ENCODE measurements at regions not wholly inside any gene's neighbourhood (a gene's known extent, or its start where the extent isn't known, plus 50 kb on each side); places are given as distances from the start of the nearest gene placed in this dataset.

DNA sequence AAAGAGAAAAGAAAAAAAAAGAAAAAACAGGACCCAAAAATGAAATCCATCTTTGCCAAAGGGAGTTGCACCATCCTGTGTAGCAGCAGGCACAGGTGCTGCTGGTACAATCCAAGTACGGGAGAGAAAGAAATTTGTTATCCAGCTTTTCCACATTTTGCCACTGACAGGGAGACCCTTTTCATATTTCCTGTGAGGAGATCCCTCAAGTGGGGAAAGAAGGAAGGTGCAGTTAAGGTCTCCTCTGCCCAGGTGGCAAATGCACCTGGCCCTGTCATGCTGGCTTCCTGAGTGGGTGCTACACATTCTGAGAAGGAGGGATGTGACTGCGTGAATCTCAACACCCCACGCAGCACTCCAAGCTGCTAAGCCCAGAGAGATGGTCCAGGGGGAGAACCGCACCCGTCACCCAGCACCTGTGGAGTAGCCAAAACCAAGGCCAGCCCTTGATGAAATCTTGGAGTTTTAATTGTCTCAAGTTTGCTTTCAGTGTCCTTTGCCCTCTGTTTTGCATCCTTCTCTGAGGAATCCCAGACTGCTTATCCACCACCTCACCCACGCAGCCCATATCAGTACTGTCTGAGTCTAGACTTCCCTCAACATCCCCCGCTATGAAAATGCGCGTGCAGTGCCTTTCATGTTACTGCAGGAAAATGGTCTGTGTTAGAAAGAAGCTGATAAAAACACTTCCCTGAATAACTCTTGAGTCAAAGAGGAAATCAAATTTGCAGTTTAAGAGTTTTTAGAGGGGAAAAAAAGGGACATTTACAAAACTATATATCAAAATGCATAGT lies 141.9 kb upstream of the THBS1 start:
- TF ChIP-seq, protein P1, sequence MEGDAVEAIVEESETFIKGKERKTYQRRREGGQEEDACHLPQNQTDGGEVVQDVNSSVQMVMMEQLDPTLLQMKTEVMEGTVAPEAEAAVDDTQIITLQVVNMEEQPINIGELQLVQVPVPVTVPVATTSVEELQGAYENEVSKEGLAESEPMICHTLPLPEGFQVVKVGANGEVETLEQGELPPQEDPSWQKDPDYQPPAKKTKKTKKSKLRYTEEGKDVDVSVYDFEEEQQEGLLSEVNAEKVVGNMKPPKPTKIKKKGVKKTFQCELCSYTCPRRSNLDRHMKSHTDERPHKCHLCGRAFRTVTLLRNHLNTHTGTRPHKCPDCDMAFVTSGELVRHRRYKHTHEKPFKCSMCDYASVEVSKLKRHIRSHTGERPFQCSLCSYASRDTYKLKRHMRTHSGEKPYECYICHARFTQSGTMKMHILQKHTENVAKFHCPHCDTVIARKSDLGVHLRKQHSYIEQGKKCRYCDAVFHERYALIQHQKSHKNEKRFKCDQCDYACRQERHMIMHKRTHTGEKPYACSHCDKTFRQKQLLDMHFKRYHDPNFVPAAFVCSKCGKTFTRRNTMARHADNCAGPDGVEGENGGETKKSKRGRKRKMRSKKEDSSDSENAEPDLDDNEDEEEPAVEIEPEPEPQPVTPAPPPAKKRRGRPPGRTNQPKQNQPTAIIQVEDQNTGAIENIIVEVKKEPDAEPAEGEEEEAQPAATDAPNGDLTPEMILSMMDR (IDR thresholded peaks at IDR 0.05; ENCODE audit: insufficient read depth, low read depth, low read length): no peak
- no peak for TF ChIP-seq EZH2 (IDR thresholded peaks at IDR 0.05; ENCODE audit: insufficient read depth, low read length)
